Stimulated activated effector memory CD8-positive, alpha-beta T cell treated with anti-CD3 and anti-CD28 coated beads, Interleukin-12 subunit alpha, Interleukin-12 subunit beta, amount 100 ng/mL, for 72 hours (primary cell): ENCODE measurements at regions not wholly inside any gene's neighbourhood (a gene's known extent, or its start where the extent isn't known, plus 50 kb on each side); places are given as distances from the start of the nearest gene placed in this dataset.
"Not testable (repeated sequence)": the region's sequence is repeated elsewhere in the genome, so short reads cannot be mapped to it uniquely, and the experiment has no call there.

Source experiments
- ATAC-seq: fragments of 150-1000 bp; cut with Tn5 transposase; 2 replicates; pipeline ENCODE4 v1.10.0; 2021
- DNase-seq, 2 donors: peaks; one replicate each; pipeline ENCODE4 v3.0.0; 2021 to 2022; ENCODE audit warnings: low spot score in 2 of 2
- H3K27ac Mint-ChIP-seq: one replicate; pipeline ENCODE4 v1.8.0; 2022; ENCODE audit warnings: mild to moderate bottlenecking, mixed read lengths
- H3K36me3 Mint-ChIP-seq: one replicate; pipeline ENCODE4 v1.8.0; 2022; ENCODE audit warnings: mild to moderate bottlenecking, mixed read lengths
- H3K4me1 Mint-ChIP-seq: one replicate; pipeline ENCODE4 v1.8.0; 2022; ENCODE audit warnings: mixed read lengths
- H3K4me3 Mint-ChIP-seq: one replicate; pipeline ENCODE4 v1.8.0; 2022; ENCODE audit warnings: mild to moderate bottlenecking, mixed read lengths
- H3K9me3 Mint-ChIP-seq: one replicate; pipeline ENCODE4 v1.8.0; 2022; ENCODE audit warnings: mixed read lengths

DNA sequence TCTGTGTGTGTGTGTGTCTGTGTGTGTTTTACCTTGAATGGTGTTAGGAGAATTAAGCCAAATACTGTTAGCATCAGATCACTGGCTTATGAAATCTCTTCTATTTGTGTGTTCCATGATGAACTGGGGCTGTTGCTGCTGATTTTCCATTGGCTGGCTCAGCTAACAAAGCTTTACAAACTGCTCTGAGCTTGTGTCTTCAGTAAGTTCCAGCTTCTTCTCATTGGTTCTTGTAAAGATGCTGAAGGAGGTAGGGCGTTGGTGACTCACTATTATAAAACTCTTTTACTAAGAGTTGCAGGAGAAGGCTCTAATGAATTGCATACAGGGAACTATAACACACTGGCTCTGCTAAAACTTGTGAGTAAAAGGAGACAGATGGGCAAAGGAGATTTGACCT, 136.4 kb upstream of the PRKCQ start:
- no peak for ATAC-seq
- H3K4me1 Mint-ChIP-seq: no peaks in the 10 kb centered on the region
- no peak for DNase-seq
- no peak overlapping the region for H3K27ac Mint-ChIP-seq
- no peak overlapping the region for H3K4me3 Mint-ChIP-seq
- H3K36me3 Mint-ChIP-seq: no peaks in the 10 kb centered on the region
- no peaks in the 10 kb centered on the region for H3K9me3 Mint-ChIP-seq

DNA sequence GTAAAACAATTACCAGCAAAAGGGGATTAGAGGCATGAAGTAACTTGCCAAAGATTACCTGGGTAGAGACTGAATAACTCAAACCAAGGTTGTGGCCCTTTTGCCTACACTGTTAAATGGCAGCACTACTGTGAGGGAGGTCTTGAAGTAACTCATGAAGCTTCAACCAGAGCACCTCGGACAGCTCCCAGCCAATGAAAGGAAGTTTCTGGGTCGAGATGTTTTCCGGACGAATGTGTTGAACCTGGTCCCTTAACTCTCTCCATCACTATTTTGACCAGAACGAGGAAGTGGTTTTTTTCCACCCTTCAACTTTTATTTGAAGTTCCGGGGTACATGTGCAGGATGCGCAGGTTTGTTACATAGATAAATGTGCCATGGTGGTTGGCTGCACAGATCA, 133.6 kb upstream of the PRKCQ start:
- ATAC-seq (no peak), DNase-seq (no peak)
- no peak overlapping the region for H3K4me3 Mint-ChIP-seq
- no peaks in the 10 kb centered on the region for H3K4me1 Mint-ChIP-seq
- H3K9me3 Mint-ChIP-seq: no peaks in the 10 kb centered on the region
- H3K36me3 Mint-ChIP-seq: no peaks in the 10 kb centered on the region
- no peak overlapping the region for H3K27ac Mint-ChIP-seq

DNA sequence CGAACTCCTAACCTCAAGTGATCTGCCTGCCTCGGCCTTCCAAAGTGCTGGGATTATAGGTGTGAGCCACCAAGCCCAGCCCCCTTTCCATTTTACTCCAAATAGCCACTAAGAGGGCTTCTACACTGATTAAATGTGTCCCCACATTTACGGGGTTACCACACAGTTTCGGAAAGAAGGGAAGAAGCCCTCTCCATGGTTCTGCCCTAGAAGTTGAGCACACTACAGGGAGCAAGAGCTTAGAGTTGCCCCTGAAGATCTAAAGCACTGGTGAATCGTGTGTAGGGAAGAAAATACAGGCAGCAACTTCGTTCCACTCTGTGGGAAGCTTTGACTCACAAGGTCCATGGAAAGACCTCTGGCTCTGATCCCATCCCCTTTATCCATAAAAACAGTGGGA, 133.0 kb upstream of the PRKCQ start:
- DNase-seq: no peak
- H3K27ac Mint-ChIP-seq: no peak overlapping the region
- H3K9me3 Mint-ChIP-seq: no peaks in the 10 kb centered on the region
- H3K4me3 Mint-ChIP-seq: no peak overlapping the region
- no peak for ATAC-seq
- H3K4me1 Mint-ChIP-seq: no peaks in the 10 kb centered on the region
- H3K36me3 Mint-ChIP-seq: no peaks in the 10 kb centered on the region

DNA sequence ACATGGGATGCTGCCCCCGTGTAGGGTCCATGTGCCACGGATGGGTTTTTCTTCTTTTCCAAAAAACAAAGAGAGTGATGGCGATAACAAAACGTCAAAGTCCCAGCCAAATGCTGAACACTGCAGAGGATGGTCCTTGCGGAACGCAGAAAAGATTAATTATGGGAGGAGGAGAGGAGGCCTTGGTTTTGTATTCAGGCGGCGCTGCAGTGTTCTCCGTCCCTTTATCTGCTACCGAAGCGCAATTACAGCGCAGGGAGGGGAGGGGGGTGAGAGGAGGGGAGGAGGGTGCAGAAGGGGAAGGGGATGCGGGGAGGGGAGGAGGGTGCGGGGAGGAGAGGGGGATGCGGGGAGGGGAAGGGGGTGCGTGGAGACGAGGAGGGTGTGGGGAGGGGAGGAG, 131.8 kb upstream of the PRKCQ start:
- no peak for DNase-seq
- Mint-ChIP-seq H3K9me3 (no peaks in the 10 kb centered on the region), H3K36me3 (no peaks in the 10 kb centered on the region), H3K27ac (no peak overlapping the region), H3K4me3 (no peak overlapping the region), H3K4me1 (no peaks in the 10 kb centered on the region)
- no peak for ATAC-seq

DNA sequence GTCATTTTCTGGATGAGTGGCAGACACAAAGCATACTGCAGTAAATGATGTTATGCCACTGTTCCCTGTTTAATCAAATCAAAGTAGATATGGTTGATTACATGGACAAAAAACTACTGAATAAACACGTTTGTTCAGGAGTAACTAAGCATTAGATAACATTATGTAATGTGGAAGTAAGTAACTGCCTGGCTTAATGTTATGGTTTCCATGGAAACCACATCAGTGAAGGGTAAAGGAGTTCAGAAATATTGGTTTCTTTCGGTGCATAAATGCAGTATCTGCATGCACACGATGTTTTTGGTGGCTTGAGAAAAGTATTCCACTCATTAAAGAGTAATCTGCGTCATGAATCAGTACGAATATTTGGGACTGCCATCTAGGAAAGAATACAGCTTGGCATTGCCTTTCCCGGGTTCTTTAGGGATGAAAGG, 131.3 kb upstream of the PRKCQ start:
- H3K36me3 Mint-ChIP-seq: no peaks in the 10 kb centered on the region
- no peak for ATAC-seq

DNA sequence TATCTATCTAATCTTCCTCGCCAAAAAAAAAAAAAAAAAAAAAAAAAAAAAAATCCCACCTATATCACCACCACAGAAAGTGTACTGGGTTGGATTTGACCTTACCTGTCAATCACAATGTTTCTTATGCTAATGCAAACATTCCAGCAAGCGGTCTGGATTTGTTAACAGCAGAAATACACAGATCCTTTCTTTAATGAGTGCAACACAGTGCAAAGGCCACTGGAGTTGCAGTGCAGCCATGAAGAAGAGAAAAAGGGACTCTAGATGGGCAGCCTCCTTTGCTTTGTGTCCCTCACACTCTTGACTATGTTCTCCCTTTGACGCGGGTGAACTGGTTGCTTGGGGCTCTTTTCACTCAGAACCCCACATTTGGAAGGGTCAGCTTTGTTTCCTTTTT, 127.3 kb upstream of the PRKCQ start:
- Mint-ChIP-seq H3K9me3 (no peaks in the 10 kb centered on the region), H3K36me3 (no peaks in the 10 kb centered on the region), H3K27ac (no peak overlapping the region), H3K4me1 (no peaks in the 10 kb centered on the region), H3K4me3 (no peak overlapping the region)
- DNase-seq: no peak
- ATAC-seq: no peak

More for the DNA sequence above, 131.3 kb upstream of the PRKCQ start:
- Mint-ChIP-seq H3K4me1 (no peaks in the 10 kb centered on the region), H3K4me3 (no peak overlapping the region), H3K9me3 (no peaks in the 10 kb centered on the region), H3K27ac (no peak overlapping the region)
- DNase-seq: no peak

DNA sequence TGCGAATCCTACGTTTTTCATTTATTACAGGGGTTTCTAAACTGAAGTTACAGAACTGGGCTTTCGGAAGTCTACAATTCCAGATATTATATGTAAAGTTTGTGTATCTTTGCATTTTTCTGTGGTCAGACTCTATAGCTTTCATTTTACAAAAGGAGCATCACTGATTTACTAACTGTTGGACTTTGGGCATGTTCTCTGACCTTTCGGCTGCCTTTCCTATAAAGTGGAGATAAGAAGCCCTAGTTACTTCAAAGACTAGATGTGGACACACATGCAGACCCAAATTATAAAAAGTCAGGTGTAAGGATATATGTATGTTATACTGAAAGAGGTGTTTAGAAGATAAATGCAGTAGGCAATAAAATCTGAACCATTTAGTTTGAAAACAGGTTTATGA, 126.6 kb upstream of the PRKCQ start:
- DNase-seq (no peak), ATAC-seq (no peak)
- no peaks in the 10 kb centered on the region for H3K36me3 Mint-ChIP-seq
- H3K27ac Mint-ChIP-seq: no peak overlapping the region
- no peaks in the 10 kb centered on the region for H3K9me3 Mint-ChIP-seq
- no peak overlapping the region for H3K4me3 Mint-ChIP-seq
- H3K4me1 Mint-ChIP-seq: no peaks in the 10 kb centered on the region

DNA sequence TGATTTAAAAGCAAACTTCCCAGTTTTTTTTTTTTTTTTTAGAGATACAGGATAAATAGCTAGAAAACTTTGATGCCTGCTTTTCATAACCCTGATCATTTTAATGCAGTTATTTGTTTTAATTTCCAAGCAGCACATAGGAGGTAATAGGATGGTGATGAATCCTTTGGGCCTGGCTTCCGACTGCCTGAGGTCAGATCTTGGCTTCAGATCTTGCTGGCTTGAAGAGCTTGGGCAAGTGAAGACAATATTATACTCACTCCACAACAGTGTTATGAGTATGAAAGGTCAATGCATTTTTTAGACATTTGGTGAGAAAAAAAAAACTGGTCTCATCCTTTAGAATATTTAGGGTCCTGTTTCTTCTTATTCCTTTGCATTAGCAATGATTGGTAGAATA, 124.8 kb upstream of the PRKCQ start:
- no peaks in the 10 kb centered on the region for H3K4me1 Mint-ChIP-seq
- no peaks in the 10 kb centered on the region for H3K9me3 Mint-ChIP-seq
- no peak overlapping the region for H3K27ac Mint-ChIP-seq
- no peak overlapping the region for H3K4me3 Mint-ChIP-seq
- ATAC-seq (no peak), DNase-seq (no peak)
- H3K36me3 Mint-ChIP-seq: no peaks in the 10 kb centered on the region

DNA sequence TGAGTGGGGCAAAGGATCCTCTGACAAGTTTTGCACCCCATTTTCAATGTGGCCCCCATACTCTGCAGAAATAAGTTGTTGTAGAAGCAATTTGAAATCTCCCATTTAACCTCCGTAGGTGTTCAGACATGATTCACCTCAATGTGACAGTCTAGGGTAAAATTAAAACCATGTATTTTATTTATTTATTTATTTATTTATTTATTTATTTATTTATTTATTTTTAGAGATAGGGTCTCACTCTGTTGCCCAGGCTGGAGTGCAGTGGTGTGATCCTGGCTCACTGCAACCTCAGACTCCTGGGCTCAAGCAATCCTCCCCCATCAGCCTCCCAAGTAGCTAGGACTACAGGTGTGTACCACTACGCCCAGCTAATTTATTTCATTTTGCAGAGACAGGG, 122.8 kb upstream of the PRKCQ start:
- not testable (repeated sequence) for H3K9me3 Mint-ChIP-seq, H3K27ac Mint-ChIP-seq, DNase-seq, H3K4me1 Mint-ChIP-seq, ATAC-seq, H3K4me3 Mint-ChIP-seq, H3K36me3 Mint-ChIP-seq

DNA sequence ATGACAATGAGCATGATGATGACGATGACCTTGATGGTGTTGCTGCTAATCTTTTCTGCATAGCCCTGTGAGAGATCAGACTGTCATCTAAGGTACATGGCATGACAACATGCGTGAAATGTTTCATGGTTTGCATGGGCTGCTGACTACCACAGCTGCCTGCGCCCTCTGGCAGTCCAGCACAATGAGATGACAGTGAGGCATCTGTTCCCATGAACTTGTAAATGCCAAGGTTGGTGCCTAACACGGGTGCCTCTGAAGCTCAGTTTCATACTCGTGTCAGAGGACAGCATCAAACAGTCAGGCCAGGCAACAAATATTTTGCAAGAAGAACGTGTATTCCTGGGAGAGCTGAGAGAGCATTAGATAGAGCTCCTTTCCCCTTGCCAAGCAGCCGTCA, 122.0 kb upstream of the PRKCQ start:
- H3K4me1 Mint-ChIP-seq: no peaks in the 10 kb centered on the region
- no peaks in the 10 kb centered on the region for H3K36me3 Mint-ChIP-seq
- no peak overlapping the region for H3K27ac Mint-ChIP-seq
- H3K9me3 Mint-ChIP-seq: no peaks in the 10 kb centered on the region
- ATAC-seq: no peak
- no peak overlapping the region for H3K4me3 Mint-ChIP-seq
- no peak for DNase-seq

DNA sequence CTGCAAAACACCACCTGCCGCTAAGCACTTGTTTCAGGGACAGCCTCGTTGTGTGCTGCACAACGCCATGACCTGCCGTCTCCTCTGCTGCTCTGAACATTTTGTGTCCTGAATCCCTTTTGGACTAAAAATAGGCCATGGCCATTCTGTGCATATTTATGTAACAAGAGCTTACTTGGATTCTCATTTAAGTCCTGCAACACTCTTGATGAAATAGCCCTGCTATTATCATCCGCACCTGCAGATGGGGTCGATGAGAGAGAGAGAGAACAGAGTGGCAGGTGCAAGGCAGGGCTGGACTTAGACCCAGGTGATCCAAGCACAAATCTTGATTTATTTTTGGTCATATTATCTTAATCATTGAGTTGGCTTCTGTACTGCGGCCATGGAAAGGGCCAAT, 121.2 kb upstream of the PRKCQ start:
- ATAC-seq (no peak), DNase-seq (no peak)
- Mint-ChIP-seq H3K4me3 (no peak overlapping the region), H3K36me3 (no peaks in the 10 kb centered on the region), H3K27ac (no peak overlapping the region), H3K9me3 (no peaks in the 10 kb centered on the region), H3K4me1 (no peaks in the 10 kb centered on the region)

DNA sequence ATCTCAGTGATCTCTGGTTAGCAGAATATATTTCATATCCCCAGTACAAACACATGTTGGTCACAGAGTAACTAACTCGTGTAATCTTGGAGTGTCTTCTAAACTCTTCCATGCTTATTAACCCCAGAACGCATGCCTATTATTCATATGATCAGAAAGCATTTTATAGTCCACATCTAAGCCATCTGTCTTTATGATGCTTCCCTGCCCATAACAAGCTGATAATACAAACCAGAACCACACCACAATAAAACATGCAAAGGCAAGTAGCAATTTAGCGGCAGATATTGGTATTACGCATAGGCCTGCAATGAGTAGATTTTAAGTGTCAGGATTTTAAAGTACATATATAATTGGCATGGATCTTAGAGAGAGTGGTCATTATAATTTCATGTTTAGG, 120.0 kb upstream of the PRKCQ start:
- H3K27ac Mint-ChIP-seq: no peak overlapping the region
- ATAC-seq (no peak), DNase-seq (no peak)
- H3K4me3 Mint-ChIP-seq: no peak overlapping the region
- no peaks in the 10 kb centered on the region for H3K36me3 Mint-ChIP-seq
- H3K4me1 Mint-ChIP-seq: no peaks in the 10 kb centered on the region
- no peaks in the 10 kb centered on the region for H3K9me3 Mint-ChIP-seq

DNA sequence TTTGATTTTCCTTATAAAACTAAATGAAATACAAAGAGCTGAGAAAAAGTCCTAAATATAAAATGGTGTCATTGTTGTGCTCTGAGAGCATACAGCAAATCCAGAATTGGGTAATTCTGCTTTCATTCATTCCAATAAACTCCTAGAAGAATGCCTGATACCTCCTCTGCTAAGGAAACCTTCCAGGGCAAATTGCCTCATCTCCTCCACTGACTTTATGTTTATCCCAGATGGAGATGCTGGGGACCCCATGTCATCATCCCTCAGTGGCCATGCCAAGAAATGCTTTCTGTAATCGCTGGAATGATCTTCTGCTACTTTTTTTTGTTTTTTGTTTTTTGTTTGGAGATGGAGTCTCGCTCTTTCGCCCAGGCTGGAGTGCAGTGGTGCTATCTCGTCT, 119.3 kb upstream of the PRKCQ start:
- H3K4me3 Mint-ChIP-seq: no peak overlapping the region
- no peaks in the 10 kb centered on the region for H3K36me3 Mint-ChIP-seq
- DNase-seq: no peak
- ATAC-seq: no peak
- H3K9me3 Mint-ChIP-seq: no peaks in the 10 kb centered on the region
- no peak overlapping the region for H3K27ac Mint-ChIP-seq
- H3K4me1 Mint-ChIP-seq: no peaks in the 10 kb centered on the region

DNA sequence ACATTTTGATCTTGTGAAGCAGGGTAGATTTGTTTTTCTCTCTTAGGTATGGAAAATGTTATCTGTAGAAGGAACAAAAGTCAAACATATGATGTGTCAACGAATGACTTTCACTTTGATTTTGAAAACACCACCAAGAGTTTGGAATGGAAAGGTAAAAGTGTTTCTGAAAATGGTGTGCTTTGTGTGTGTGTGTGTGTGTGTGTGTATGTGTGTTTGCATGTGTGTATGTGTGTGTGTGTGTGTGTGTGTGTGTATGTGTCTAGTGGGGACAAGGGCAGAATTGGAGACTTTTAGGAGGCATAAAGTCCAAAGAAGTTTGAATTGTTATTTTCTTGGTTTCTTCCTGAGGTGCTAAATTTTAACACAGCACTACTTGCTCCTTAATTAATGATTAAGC, 115.4 kb upstream of the PRKCQ start:
- no peaks in the 10 kb centered on the region for H3K4me1 Mint-ChIP-seq
- H3K36me3 Mint-ChIP-seq: no peaks in the 10 kb centered on the region
- no peak overlapping the region for H3K4me3 Mint-ChIP-seq
- ATAC-seq (no peak), DNase-seq (no peak)
- H3K27ac Mint-ChIP-seq: no peak overlapping the region
- no peaks in the 10 kb centered on the region for H3K9me3 Mint-ChIP-seq

DNA sequence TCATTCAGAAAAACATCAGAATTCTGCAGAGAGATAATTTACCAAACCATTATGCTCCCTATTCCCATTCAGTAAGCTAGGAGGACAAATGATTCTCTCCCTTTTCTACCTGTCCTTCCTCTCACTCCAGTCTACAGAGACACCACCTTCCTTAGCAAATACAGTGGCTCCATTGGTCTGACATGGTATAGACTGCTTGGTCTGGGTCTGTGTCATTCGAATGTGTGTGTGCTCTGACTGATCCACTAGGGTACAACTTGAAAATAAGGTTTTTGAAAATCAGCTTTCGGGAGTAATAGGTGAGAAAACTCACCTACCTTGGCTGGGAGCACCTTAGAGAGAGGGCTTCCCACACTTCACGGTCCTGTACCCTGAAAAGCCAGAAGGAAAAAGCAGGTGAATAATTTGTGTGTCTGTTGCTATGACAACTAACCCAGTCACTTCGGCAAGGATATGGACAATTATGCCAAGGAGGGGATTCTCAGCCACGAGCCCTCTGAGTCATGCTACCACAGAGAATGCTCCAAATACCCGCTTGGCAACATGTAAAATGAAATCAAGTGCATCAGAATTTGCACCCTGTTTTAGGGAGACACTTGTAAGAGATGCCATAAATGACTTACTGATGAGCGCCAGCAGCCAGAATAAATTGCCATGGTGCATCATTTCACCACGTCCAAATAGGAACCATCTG, 114.5 kb upstream of the PRKCQ start:
- ATAC-seq: peak; percentile 52
- no peak for DNase-seq
- Mint-ChIP-seq H3K36me3 (no peaks in the 10 kb centered on the region), H3K4me1 (no peaks in the 10 kb centered on the region), H3K4me3 (no peak overlapping the region), H3K27ac (no peak overlapping the region), H3K9me3 (no peaks in the 10 kb centered on the region)

DNA sequence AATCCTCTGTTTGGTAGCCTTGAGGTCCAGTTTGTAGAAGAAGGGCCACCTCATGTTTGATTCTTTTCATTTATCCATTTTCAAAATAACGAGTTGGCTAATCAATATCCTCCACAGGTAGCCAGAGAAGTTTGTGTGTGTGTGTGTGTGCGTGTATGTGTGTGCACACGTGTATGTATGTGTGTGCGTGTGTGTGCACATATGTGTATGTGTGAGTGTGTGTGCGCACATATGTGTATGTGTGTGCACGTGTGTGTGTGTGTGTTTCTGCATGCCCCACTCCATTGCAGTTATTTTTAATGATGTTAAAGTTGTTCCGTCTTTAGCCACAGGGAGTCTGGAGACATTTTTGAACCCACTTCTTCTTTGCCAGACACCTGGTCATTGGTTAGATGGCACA, 112.8 kb upstream of the PRKCQ start:
- no peak for ATAC-seq
- Mint-ChIP-seq H3K4me3 (no peak overlapping the region), H3K27ac (no peak overlapping the region), H3K9me3 (no peaks in the 10 kb centered on the region), H3K36me3 (no peaks in the 10 kb centered on the region), H3K4me1 (no peaks in the 10 kb centered on the region)
- DNase-seq: no peak

DNA sequence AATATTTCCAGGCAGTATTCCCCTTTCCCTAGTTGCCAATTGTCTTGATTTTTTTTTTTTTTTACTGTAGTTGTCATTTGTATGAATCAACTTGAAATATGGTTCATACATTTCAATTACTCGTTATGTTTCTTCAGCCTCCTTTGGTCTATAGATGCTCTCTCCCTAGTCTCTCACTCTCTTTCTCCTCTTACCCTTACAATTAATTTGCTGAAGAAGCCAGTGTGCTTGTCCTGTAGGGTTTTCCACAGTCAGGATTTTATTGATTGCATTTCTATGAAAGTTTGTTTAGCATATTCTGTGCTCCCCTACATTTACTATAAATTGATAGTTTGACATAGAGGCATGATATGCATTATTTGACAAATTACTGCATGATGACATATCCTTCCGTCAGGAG, 112.0 kb upstream of the PRKCQ start:
- ATAC-seq (no peak), DNase-seq (no peak)
- no peaks in the 10 kb centered on the region for H3K9me3 Mint-ChIP-seq
- no peak overlapping the region for H3K4me3 Mint-ChIP-seq
- no peak overlapping the region for H3K27ac Mint-ChIP-seq
- H3K36me3 Mint-ChIP-seq: no peaks in the 10 kb centered on the region
- H3K4me1 Mint-ChIP-seq: no peaks in the 10 kb centered on the region
